Tibial nerve (tissue), 4 donors: ENCODE measurements at regions not wholly inside any gene's neighbourhood (a gene's known extent, or its start where the extent isn't known, plus 50 kb on each side); places are given as distances from the start of the nearest gene placed in this dataset.

Source experiments
- CTCF ChIP-seq, 5 experiments: fragments of 200-600 bp in 3 of 5; fragments of 450-650 bp in 2 of 5; sonication (generic) in 3 of 5; IDR thresholded peaks; one replicate each; pipeline ENCODE4 v1.5.1; 2016 to 2019; ENCODE audit warnings: antibody characterized with exemption in 5 of 5, mild to moderate bottlenecking in 3 of 5, moderate library complexity in 2 of 5
- EP300 ChIP-seq, 2 donors: sonication (generic); formaldehyde crosslinking; IDR thresholded peaks; one replicate each; pipeline ENCODE4 v1.6.1; 2017; ENCODE audit warnings: antibody characterized with exemption in 2 of 2, mild to moderate bottlenecking in 1 of 2
- POLR2A ChIP-seq, 2 donors: fragments of 450-650 bp; IDR thresholded peaks; one replicate each; pipeline ENCODE4 v1.6.1; 2017; ENCODE audit warnings: antibody characterized with exemption in 2 of 2, mild to moderate bottlenecking in 2 of 2, moderate library complexity in 2 of 2

DNA sequence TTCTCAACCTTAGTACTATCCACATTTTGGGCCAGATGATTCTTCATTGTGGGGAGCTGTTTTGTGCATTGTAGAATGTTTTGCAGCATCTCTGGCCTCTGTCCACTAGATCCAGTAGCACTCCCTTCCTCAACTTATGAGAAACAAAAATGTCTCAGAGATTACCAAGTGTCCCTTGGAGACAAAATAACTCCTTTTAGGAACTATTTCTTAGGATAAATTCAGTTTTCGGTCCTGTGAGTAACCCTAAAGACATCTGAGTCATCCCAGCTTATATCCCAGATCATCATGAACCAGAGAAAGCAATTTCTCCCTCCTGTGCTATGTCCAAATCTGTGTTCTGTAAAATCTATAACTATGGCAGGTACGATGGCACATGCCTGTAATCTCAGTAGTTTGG is 266.6 kb upstream of the PHYHIPL start:
- TF ChIP-seq CTCF (IDR thresholded peaks at IDR 0.05) (no peak), POLR2A (IDR thresholded peaks at IDR 0.05) (no peak), EP300 (IDR thresholded peaks at IDR 0.05) (no peak)
